HG02970 (cell line): ENCODE measurements at regions not wholly inside any gene's neighbourhood (a gene's known extent, or its start where the extent isn't known, plus 50 kb on each side); places are given as distances from the start of the nearest gene placed in this dataset.

ENCODE experiments used
- ATAC-seq: cut with Tn5 transposase; IDR thresholded peaks from one replicate; pipeline ENCODE4 v1.9.1; 2021; ENCODE audit warnings: mild to moderate bottlenecking, moderate library complexity, moderate number of reproducible peaks; ENCODE audit not compliant: unreplicated experiment, low FRiP score

GRCh38 chr3:7881946-7882345 is 619.7 kb upstream of the LMCD1 start:
- no peak for ATAC-seq

- ATAC-seq: no peak
Observed at GRCh38 chr3:7897655-7898054, 604.0 kb upstream of the LMCD1 start.

GRCh38 chr3:7913283-7913682 is 588.3 kb upstream of the LMCD1 start:
- no peak for ATAC-seq

- ATAC-seq: no peak
Observed at GRCh38 chr3:7915356-7915755, 586.3 kb upstream of the LMCD1 start.

- no peak for ATAC-seq
Observed at GRCh38 chr3:7917443-7918151, 584.0 kb upstream of the LMCD1 start.

- no peak for ATAC-seq
Observed at GRCh38 chr3:7920211-7920610, 581.4 kb upstream of the LMCD1 start.

GRCh38 chr3:7924228-7924627 is 577.4 kb upstream of the LMCD1 start:
- no peak for ATAC-seq

GRCh38 chr3:7927015-7927414 is 574.6 kb upstream of the LMCD1 start:
- no peak for ATAC-seq

GRCh38 chr3:7927864-7928263 is 573.8 kb upstream of the LMCD1 start:
- ATAC-seq: no peak

GRCh38 chr3:7929319-7929889 is 572.2 kb upstream of the LMCD1 start:
- no peak for ATAC-seq

GRCh38 chr3:7934362-7934761 is 567.3 kb upstream of the LMCD1 start:
- ATAC-seq: no peak

- no peak for ATAC-seq
Observed at GRCh38 chr3:7947930-7948329, 553.7 kb upstream of the LMCD1 start.

- ATAC-seq: no peak
Observed at GRCh38 chr3:7950890-7951289, 550.7 kb upstream of the LMCD1 start.

GRCh38 chr3:7953449-7954014 is 548.1 kb upstream of the LMCD1 start:
- no peak for ATAC-seq

- no peak for ATAC-seq
Observed at GRCh38 chr3:7957024-7957423, 544.6 kb upstream of the LMCD1 start.

GRCh38 chr3:7959094-7959493 is 542.5 kb upstream of the LMCD1 start:
- ATAC-seq: no peak

- ATAC-seq: no peak
Observed at GRCh38 chr3:7960601-7961000, 541.0 kb upstream of the LMCD1 start.

- no peak for ATAC-seq
Observed at GRCh38 chr3:7962301-7962700, 539.3 kb upstream of the LMCD1 start.

- no peak for ATAC-seq
Observed at GRCh38 chr3:7964899-7965298, 536.7 kb upstream of the LMCD1 start.

- ATAC-seq: no peak
Observed at GRCh38 chr3:7973006-7973405, 528.6 kb upstream of the LMCD1 start.

- no peak for ATAC-seq
Observed at GRCh38 chr3:7977245-7978086, 524.2 kb upstream of the LMCD1 start.
